ENCODE measurements at regions not wholly inside any gene's neighbourhood (a gene's known extent, or its start where the extent isn't known, plus 50 kb on each side); places are given as distances from the start of the nearest gene placed in this dataset.

DNA sequence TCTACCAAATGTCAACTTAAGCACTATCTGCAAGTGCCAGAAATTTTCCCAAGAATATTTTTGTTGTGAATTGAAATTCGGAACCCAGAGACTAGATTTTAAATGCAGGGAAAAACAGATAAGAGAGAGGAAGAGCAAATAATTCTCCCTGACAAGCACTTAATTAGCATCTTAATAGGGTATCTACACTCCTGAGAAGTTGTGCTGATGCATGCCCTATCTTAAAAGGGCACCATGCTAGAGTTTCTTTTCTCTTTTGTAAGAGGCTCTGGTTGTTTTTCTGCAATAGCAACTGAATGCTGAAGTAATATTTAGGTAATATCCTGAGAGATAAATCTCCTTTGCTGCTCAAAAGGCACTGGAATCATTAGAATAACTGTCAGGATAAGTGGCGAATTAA lies 139.9 kb upstream of the UGT8 start:
- CTCF ChIA-PET, result no interaction called here
- Mint-ChIP-seq H3K27me3 (ENCODE audit: unreplicated experiment) (no peaks in the 10 kb centered on the region), H3K36me3 (ENCODE audit: insufficient read depth, unreplicated experiment) (no peaks in the 10 kb centered on the region), H3K9me3 (ENCODE audit: low read depth, unreplicated experiment) (no peaks in the 10 kb centered on the region), H3K4me1 (ENCODE audit: low read depth, unreplicated experiment) (no peaks in the 10 kb centered on the region), H3K27ac (ENCODE audit: unreplicated experiment) (no peak overlapping the region), H3K4me3 (ENCODE audit: low read depth, unreplicated experiment) (no peak overlapping the region)
- BruUV-seq (replicated peaks), result no TSS peak
- DNase-seq, result no peak
- TF ChIP-seq, protein P1, sequence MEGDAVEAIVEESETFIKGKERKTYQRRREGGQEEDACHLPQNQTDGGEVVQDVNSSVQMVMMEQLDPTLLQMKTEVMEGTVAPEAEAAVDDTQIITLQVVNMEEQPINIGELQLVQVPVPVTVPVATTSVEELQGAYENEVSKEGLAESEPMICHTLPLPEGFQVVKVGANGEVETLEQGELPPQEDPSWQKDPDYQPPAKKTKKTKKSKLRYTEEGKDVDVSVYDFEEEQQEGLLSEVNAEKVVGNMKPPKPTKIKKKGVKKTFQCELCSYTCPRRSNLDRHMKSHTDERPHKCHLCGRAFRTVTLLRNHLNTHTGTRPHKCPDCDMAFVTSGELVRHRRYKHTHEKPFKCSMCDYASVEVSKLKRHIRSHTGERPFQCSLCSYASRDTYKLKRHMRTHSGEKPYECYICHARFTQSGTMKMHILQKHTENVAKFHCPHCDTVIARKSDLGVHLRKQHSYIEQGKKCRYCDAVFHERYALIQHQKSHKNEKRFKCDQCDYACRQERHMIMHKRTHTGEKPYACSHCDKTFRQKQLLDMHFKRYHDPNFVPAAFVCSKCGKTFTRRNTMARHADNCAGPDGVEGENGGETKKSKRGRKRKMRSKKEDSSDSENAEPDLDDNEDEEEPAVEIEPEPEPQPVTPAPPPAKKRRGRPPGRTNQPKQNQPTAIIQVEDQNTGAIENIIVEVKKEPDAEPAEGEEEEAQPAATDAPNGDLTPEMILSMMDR (IDR thresholded peaks at IDR 0.05; ENCODE audit: unreplicated experiment), result no peak
- intact Hi-C loops (cut with micrococcal nuclease; ENCODE audit: unreplicated experiment), result no loop called here

DNA sequence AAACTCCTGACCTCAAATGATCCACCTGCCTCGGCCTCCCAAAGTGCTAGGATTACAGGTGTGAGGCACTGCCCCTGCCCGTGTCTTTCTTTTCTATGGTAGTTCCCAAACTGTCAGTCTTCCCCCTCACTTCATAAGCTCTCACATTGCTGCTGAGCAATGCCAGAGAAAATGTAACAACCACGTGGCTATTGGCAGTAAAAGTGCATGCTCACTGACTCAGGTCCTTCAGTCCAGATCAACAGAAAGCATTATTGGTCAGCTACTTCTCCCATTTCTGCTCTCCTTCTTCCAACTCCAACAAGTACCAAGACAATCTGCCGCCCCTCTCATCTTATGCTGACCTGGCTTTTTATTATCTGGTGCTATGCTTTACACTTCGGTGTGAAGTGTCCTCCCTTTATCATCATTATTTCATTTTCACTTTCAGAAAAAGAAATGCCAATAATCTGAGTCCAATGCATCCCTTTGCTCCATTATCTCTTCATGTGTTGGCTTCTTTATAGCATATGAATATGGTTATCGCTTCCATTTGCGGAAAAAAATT lies 133.8 kb upstream of the UGT8 start:
- CTCF ChIA-PET, result no interaction called here
- Mint-ChIP-seq H3K27ac (ENCODE audit: unreplicated experiment) (no peak overlapping the region), H3K4me3 (ENCODE audit: low read depth, unreplicated experiment) (no peak overlapping the region), H3K36me3 (ENCODE audit: insufficient read depth, unreplicated experiment) (no peaks in the 10 kb centered on the region), H3K27me3 (ENCODE audit: unreplicated experiment) (no peaks in the 10 kb centered on the region), H3K9me3 (ENCODE audit: low read depth, unreplicated experiment) (no peaks in the 10 kb centered on the region), H3K4me1 (ENCODE audit: low read depth, unreplicated experiment) (no peaks in the 10 kb centered on the region)
- DNase-seq, result no peak
- BruUV-seq (replicated peaks), result no TSS peak
- intact Hi-C loops (cut with micrococcal nuclease; ENCODE audit: unreplicated experiment), result no loop called here
- TF ChIP-seq, protein P1 (IDR thresholded peaks at IDR 0.05; ENCODE audit: unreplicated experiment), result no peak

DNA sequence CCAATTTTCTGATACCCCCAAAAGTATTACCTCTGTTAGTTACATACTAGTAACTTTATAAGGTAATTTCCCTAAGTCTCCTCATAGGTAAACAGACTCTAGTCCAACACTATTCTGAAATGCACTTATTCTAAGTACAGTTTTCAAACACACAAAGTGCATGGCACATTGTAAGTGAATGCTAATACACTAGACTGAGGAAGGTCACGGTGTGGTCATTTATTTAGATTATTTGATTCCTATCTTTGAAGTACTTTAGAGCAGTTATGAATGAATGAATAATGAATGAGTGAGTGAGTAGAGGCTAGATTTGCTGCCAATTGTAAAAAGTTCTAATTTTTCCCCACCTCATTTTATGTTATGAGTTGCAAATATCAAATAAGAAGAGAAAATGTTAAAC lies 132.8 kb upstream of the UGT8 start:
- TF ChIP-seq, protein P1 (IDR thresholded peaks at IDR 0.05; ENCODE audit: unreplicated experiment), result no peak
- H3K36me3 Mint-ChIP-seq (ENCODE audit: insufficient read depth, unreplicated experiment), result no peaks in the 10 kb centered on the region
- intact Hi-C loops (cut with micrococcal nuclease; ENCODE audit: unreplicated experiment), result no loop called here
- no TSS peak for BruUV-seq (replicated peaks)
- H3K9me3 Mint-ChIP-seq (ENCODE audit: low read depth, unreplicated experiment), result no peaks in the 10 kb centered on the region
- no peaks in the 10 kb centered on the region for H3K27me3 Mint-ChIP-seq (ENCODE audit: unreplicated experiment)
- H3K4me1 Mint-ChIP-seq (ENCODE audit: low read depth, unreplicated experiment), result no peaks in the 10 kb centered on the region
- H3K27ac Mint-ChIP-seq (ENCODE audit: unreplicated experiment), result no peak overlapping the region
- CTCF ChIA-PET, result no interaction called here
- H3K4me3 Mint-ChIP-seq (ENCODE audit: low read depth, unreplicated experiment), result no peak overlapping the region
- no peak for DNase-seq

DNA sequence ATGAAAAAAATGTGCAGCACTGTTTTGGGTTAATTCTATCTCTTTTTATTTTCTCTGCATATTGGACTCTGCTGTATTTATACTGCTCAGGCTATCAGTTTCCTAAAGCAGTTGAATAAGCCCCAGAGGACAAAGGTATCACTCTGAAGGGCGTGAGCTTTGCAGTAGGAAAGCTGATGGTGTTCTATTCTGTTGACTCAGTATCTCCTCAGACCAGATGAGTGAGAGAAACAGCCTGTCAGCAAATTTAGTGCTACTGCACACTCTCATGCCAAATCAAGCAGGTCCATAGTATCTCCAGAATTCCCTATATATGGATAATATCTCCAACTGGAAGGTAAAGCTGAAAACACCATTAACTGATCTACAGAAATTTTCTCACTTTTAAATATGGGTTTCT lies 132.3 kb upstream of the UGT8 start:
- Mint-ChIP-seq H3K4me3 (ENCODE audit: low read depth, unreplicated experiment) (no peak overlapping the region), H3K36me3 (ENCODE audit: insufficient read depth, unreplicated experiment) (no peaks in the 10 kb centered on the region), H3K27me3 (ENCODE audit: unreplicated experiment) (no peaks in the 10 kb centered on the region), H3K9me3 (ENCODE audit: low read depth, unreplicated experiment) (no peaks in the 10 kb centered on the region), H3K4me1 (ENCODE audit: low read depth, unreplicated experiment) (no peaks in the 10 kb centered on the region), H3K27ac (ENCODE audit: unreplicated experiment) (no peak overlapping the region)
- CTCF ChIA-PET, result no interaction called here
- TF ChIP-seq, protein P1 (IDR thresholded peaks at IDR 0.05; ENCODE audit: unreplicated experiment), result no peak
- BruUV-seq (replicated peaks), result no TSS peak
- DNase-seq, result no peak
- intact Hi-C loops (cut with micrococcal nuclease; ENCODE audit: unreplicated experiment), result no loop called here

Measured in Calu3 (cell line).